Upper lobe of left lung (tissue), 4 donors: ENCODE measurements at regions not wholly inside any gene's neighbourhood (a gene's known extent, or its start where the extent isn't known, plus 50 kb on each side); places are given as distances from the start of the nearest gene placed in this dataset.
"Not testable (repeated sequence)": the region's sequence is repeated elsewhere in the genome, so short reads cannot be mapped to it uniquely, and the experiment has no call there.

Experiments
- CTCF ChIP-seq, 6 experiments: fragments of 450-650 bp in 4 of 6; fragments of 200-600 bp in 2 of 6; sonication (generic) in 2 of 6; IDR thresholded peaks; one replicate each; pipeline ENCODE4 v1.5.1; 2016 to 2019; ENCODE audit warnings: antibody characterized with exemption in 6 of 6
- POLR2A ChIP-seq, 4 donors: fragments of 450-650 bp; IDR thresholded peaks; one replicate each; pipeline ENCODE4 v1.5.1; 2016 to 2017; ENCODE audit warnings: antibody characterized with exemption in 4 of 4, mild to moderate bottlenecking in 2 of 4

GRCh38 chr18:54502451-54502850 lies 88.6 kb upstream of the DYNAP start:
- not testable (repeated sequence) for TF ChIP-seq POLR2A, CTCF (IDR thresholded peaks at IDR 0.05)
